Adrenal gland (tissue), 5 donors: ENCODE measurements at regions not wholly inside any gene's neighbourhood (a gene's known extent, or its start where the extent isn't known, plus 50 kb on each side); places are given as distances from the start of the nearest gene placed in this dataset.

Source experiments
- POLR2A ChIP-seq, 2 donors: fragments of 450-650 bp; IDR thresholded peaks; one replicate each; pipeline ENCODE4 v1.6.1; 2017; ENCODE audit warnings: antibody characterized with exemption in 2 of 2, mild to moderate bottlenecking in 2 of 2, moderate library complexity in 1 of 2
- TF ChIP-seq, protein P1 (sequence below), 6 experiments: fragments of 450-650 bp in 4 of 6; fragments of 200-600 bp in 2 of 6; sonication (generic) in 1 of 6; IDR thresholded peaks; 1 replicate in 5 of 6; 2 replicates in 1 of 6; pipeline versions ENCODE4 v1.5.1 to v1.8.0; 2016 to 2021; ENCODE audit warnings: antibody characterized with exemption in 6 of 6, mild to moderate bottlenecking in 2 of 6, moderate library complexity in 1 of 6
- donor health status: DM: no; HTN: no; CAD: no.

DNA sequence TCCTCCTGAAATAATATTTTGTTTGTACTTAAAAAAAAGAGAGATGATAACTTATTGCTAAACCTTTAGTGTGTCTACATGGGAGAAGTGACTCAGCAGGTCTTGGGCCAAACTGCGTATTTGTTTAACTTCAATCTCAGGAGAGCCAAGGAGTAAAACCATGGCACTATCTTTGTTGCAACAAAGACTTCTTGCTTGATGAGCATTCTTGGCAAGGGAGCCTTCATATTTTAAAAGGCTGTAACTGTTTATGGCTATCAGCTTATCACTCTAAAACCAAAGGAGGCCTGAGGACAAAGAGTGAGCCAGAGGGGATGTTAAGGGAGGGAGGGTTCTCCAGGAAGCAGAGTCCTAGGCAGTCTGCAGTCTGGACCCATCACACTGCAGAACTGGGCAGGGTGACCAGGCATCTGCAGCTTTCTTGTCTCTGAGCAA is 216.2 kb upstream of the S1PR3 start:
- TF ChIP-seq, protein P1, sequence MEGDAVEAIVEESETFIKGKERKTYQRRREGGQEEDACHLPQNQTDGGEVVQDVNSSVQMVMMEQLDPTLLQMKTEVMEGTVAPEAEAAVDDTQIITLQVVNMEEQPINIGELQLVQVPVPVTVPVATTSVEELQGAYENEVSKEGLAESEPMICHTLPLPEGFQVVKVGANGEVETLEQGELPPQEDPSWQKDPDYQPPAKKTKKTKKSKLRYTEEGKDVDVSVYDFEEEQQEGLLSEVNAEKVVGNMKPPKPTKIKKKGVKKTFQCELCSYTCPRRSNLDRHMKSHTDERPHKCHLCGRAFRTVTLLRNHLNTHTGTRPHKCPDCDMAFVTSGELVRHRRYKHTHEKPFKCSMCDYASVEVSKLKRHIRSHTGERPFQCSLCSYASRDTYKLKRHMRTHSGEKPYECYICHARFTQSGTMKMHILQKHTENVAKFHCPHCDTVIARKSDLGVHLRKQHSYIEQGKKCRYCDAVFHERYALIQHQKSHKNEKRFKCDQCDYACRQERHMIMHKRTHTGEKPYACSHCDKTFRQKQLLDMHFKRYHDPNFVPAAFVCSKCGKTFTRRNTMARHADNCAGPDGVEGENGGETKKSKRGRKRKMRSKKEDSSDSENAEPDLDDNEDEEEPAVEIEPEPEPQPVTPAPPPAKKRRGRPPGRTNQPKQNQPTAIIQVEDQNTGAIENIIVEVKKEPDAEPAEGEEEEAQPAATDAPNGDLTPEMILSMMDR (IDR thresholded peaks at IDR 0.05): no peak
- TF ChIP-seq POLR2A (IDR thresholded peaks at IDR 0.05): no peak
